GM12872 (cell line): ENCODE measurements at regions not wholly inside any gene's neighbourhood (a gene's known extent, or its start where the extent isn't known, plus 50 kb on each side); places are given as distances from the start of the nearest gene placed in this dataset.

Source experiments
- TF ChIP-seq, protein P1 (sequence below): IDR thresholded peaks from 3 replicates; pipeline ENCODE4 v1.5.1; 2011; ENCODE audit warnings: low read depth, mild to moderate bottlenecking, low read length, moderate library complexity; ENCODE audit not compliant: insufficient read depth

DNA sequence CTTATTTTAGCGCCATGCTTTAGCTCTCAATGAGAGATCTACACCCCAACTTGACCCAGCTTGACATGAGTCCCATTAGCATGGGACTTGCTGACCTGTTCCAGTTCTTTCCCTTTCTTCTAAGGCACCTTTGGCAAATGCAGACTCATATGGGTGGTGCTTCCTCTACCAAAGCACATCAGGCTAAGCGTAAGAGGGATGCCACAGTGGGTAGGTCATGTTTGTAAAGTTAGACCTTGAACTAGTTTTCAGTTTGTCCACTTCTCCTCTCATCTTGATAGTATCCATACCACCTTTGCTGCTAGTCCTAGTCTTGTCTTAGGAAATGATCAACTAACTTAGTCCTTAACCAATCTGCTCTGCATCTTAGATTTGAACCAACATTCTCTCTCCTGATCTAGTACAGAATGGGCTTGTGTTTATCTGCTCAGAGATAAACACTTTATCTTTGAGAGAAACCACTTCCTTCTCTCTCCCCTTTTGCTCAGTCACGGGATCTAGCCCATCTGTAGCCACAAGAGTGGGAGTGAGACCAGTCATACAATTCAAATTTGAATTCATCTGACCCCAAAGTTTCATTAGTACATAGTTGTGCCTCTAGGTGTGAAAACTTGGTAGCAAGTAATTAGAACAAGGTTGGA lies 72.1 kb upstream of the CD44 start:
- TF ChIP-seq, protein P1, sequence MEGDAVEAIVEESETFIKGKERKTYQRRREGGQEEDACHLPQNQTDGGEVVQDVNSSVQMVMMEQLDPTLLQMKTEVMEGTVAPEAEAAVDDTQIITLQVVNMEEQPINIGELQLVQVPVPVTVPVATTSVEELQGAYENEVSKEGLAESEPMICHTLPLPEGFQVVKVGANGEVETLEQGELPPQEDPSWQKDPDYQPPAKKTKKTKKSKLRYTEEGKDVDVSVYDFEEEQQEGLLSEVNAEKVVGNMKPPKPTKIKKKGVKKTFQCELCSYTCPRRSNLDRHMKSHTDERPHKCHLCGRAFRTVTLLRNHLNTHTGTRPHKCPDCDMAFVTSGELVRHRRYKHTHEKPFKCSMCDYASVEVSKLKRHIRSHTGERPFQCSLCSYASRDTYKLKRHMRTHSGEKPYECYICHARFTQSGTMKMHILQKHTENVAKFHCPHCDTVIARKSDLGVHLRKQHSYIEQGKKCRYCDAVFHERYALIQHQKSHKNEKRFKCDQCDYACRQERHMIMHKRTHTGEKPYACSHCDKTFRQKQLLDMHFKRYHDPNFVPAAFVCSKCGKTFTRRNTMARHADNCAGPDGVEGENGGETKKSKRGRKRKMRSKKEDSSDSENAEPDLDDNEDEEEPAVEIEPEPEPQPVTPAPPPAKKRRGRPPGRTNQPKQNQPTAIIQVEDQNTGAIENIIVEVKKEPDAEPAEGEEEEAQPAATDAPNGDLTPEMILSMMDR = no peak

DNA sequence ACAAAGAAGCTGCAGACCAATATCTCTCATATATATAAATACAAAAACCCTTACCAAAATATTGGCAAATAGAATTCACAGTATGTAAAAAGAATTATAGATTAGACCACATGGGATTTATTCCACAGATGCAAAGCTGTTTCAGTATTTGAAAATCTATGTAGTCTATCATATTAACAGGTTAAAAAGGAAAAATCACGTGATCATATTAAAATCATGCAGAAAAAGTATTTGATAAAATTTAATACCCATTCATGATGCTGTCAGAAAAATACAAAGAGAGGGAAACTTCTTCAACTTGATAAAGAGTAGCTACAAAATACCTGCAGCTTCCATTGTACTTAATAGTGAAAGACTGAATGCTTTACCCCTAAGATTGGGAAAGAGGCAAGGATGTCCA lies 67.2 kb upstream of the CD44 start:
- TF ChIP-seq, protein P1 = no peak

DNA sequence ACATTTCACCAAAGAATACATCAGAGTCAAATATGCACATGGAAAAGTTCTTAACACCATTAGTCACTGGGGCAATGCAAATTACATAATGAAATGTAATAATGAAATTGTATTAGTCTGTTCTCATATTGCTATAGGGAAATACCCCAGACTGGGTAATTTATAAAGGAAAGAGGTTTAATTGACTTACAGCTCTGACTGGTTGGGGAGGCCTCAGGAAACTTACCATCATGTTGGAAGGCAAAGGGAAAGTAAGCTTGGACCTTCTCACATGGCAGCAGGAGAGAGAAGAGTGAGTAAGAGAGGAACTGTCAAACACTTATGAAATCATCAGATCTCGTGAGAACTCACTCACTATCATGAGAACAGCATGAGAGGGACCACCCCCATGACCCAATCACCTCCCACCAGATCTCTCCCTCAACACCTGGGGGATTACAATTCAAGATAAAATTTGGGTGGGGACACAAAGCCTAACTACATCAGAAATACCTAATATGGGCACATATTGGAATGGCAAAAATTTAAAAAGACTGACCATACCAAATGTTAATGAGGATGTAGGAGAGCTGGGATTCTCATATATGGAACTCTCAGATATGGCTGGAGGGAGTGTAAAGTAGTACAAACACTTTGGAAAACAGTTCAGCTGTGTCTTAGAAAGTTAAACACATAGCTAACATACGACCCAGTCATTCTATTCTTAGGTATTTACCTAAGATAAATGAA lies 65.1 kb upstream of the CD44 start:
- TF ChIP-seq, protein P1 = no peak

DNA sequence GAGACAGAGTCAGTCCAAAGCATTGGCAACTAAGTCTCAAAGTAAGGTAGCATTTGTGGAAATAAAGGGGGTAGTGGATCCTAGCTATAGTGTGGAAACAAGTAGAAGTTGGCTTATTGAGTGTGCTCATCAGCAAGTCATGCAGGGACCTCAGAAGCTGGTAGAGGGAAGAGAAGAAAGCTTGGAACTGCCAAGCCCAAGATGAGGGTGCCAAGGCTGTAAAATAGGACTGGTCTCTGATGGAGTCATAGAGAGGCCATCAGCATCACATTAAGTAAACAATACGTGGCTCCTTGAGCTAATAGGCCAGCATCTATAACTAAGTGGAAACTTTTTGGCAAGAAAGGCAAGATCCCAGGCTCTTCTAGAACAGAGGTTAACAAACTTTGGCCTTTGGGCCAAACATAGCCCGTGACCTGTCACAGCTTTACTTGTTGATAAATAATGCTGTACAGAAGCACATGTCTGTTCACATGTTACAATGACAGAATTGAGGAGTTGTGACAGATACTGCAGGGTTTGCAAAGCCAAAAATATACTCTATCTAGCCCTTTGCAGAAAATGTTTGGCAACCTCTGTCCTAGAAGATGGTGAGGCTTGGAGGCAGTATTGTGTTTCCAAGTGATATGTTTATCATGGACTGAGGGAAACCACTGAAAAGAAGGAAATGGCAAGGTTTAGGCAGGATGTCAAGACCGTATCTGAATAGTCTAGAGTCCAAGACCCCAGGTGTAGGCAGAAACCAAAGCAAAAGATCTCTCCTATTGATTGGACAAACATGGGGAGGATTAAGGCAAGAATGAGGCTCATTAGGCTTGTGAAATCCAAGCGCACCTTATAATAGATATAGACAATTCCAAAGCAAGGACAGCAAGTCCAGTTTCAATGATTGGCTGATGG lies 62.5 kb upstream of the CD44 start:
- TF ChIP-seq, protein P1 = no peak

DNA sequence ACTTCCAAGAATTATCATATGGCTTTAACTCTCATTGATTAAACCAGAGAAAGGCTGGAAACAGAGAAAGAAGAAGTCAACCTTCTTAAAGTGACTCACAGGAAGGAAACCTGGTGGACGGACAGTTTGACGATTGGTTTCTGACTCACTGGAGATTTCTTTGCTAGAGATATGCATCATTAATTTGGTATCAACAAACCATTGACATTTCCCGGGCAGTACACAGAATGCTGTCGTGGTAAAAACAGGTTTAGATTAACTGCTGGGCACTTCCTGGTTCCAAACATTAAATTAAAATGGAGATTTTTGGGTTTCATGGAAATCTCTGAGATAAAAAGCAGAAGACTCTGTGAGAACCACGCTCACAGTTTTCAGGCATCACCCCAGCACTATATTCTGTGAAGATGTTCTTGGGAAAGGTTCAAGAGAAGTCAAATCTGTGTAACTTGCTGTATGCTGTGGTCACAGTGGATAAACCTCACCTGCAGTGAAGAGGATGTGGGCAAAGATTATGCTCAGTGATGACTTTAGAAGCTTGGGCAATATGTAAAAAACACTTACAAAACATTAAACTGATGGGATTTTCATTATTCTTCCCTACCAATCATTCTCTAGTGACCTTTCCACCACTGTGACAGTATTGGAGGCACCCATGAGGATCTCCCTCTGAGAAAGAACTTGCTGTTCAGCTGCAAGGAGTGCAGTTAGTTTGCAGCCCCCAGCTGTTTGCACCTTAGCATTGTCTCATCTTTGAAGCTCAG lies 61.1 kb upstream of the CD44 start:
- TF ChIP-seq, protein P1 = no peak

DNA sequence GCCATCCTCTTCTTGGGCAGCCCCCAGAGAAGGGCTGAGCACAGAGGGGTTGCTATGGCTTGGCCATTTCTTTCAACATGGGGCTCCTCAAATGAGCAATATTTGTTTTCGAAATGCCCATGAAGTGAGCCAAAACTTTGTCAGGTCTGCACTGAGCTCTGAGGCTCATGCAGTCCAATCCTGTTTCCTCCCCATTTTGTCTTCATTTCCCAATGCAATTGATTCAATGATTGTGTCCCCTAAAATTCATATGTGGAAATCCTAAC lies 60.6 kb upstream of the CD44 start:
- TF ChIP-seq, protein P1 = no peak

DNA sequence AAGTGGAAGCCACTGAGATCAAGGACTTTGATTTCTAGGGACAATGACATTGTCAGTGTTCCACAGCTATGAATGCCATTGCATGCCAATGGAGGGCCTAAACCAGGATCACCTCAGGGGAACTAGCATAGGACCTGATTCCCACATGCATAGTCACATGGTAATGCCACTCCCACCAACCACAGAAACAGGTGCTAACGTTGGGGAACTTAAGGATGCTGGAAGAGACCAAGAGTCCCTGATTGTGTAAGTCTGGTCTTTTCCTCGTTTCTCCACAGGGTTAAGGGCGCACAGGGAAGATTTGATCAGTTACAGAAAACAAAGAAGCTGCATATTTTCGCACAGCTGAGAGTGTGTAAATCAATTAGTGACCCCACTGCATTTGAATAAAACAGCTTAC lies 59.4 kb upstream of the CD44 start:
- TF ChIP-seq, protein P1 = no peak
